HL-60 (cell line): ENCODE measurements at regions not wholly inside any gene's neighbourhood (a gene's known extent, or its start where the extent isn't known, plus 50 kb on each side); places are given as distances from the start of the nearest gene placed in this dataset.

ENCODE experiments used
- DNase-seq, 2 experiments: peaks; one replicate each; pipeline ENCODE4 v3.0.0-alpha.2; 2010 to 2020; ENCODE audit warnings: low read depth in 1 of 2, low spot score in 1 of 2
- H3K27ac ChIP-seq: fragments of 250-450 bp; sonication (Bioruptor Pico); replicated peaks from 2 replicates; pipeline ENCODE4 v1.5.1; 2020; ENCODE audit warnings: mild to moderate bottlenecking, moderate library complexity
- H3K27me3 ChIP-seq: fragments of 250-450 bp; sonication (Bioruptor Pico); 2 replicates; pipeline ENCODE4 v1.5.1; 2021; ENCODE audit warnings: mild to moderate bottlenecking, moderate library complexity; ENCODE audit not compliant: insufficient read depth, poor library complexity, severe bottlenecking
- H3K4me3 ChIP-seq: replicated peaks from 2 replicates; pipeline ENCODE4 v1.5.1; 2011; ENCODE audit warnings: mild to moderate bottlenecking, control low read depth, low read length; ENCODE audit not compliant: insufficient read depth
- CTCF ChIP-seq: IDR thresholded peaks from one replicate; pipeline ENCODE4 v1.5.1; 2011; ENCODE audit warnings: low read length, control low read depth, inconsistent platforms; ENCODE audit not compliant: insufficient read depth
- GABPA ChIP-seq: IDR thresholded peaks from 2 replicates; pipeline ENCODE4 v1.6.1; 2012; ENCODE audit warnings: low read depth
- POLR2AphosphoS5 ChIP-seq: IDR thresholded peaks from 2 replicates; pipeline ENCODE4 v1.6.1; 2012; ENCODE audit warnings: low read depth
- REST ChIP-seq: IDR thresholded peaks from 2 replicates; pipeline ENCODE4 v1.6.1; 2012; ENCODE audit warnings: low read depth; ENCODE audit not compliant: insufficient replicate concordance
- SPI1 ChIP-seq: IDR thresholded peaks from 2 replicates; pipeline ENCODE4 v1.6.1; 2012; ENCODE audit warnings: low read depth, mild to moderate bottlenecking, borderline replicate concordance

DNA sequence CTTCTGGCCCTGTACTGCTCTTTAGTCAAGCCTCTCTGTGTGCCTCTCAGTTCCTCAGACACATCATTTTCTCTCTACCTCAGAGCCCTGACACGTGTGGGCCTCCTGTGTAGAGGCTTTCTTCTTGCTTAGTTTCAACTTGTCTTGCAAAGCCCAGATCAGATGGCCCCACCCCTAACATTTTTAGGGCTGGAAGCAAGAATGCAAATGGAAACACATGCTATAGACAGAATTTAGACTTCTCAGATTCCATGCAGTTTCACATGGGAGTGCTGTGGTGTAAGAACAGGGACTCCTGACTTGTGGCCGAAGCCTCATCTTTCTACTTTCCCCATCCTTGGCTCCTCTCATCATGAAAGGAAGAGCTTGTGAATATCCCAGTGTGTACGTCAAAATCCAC lies 350.7 kb downstream of the DCHS2 start:
- no peak for TF ChIP-seq POLR2AphosphoS5
- TF ChIP-seq CTCF: no peak
- TF ChIP-seq SPI1: no peak
- TF ChIP-seq GABPA: no peak
- TF ChIP-seq REST: no peak

GRCh38 chr4:154137320-154137905 lies 348.5 kb upstream of the SFRP2 start:
- H3K27me3 ChIP-seq: no peaks in the 10 kb centered on the region
- DNase-seq: no peak
- no peak for TF ChIP-seq POLR2AphosphoS5
- no peak for TF ChIP-seq GABPA
- no peak for TF ChIP-seq REST
- no peak for TF ChIP-seq CTCF
- no peak for TF ChIP-seq SPI1
- H3K27ac ChIP-seq: no peak overlapping the region
- H3K4me3 ChIP-seq: no peak overlapping the region

More for the DNA sequence above, 350.7 kb downstream of the DCHS2 start:
- H3K4me3 ChIP-seq: no peak overlapping the region
- H3K27ac ChIP-seq: no peak overlapping the region
- no peak for DNase-seq
- H3K27me3 ChIP-seq: no peaks in the 10 kb centered on the region

- DNase-seq: no peak
- TF ChIP-seq SPI1 (no peak), GABPA (no peak), REST (no peak), POLR2AphosphoS5 (no peak), CTCF (no peak)
- Histone ChIP-seq H3K27ac (no peak overlapping the region), H3K4me3 (no peak overlapping the region), H3K27me3 (no peaks in the 10 kb centered on the region)
Measured at GRCh38 chr4:154135576-154135975, 346.7 kb upstream of the SFRP2 start.
